Neural crest cell (in vitro differentiated cells): ENCODE measurements at regions not wholly inside any gene's neighbourhood (a gene's known extent, or its start where the extent isn't known, plus 50 kb on each side); places are given as distances from the start of the nearest gene placed in this dataset.

Experiments used
- DNase-seq: peaks from one replicate; pipeline ENCODE4 v3.0.0; 2021; ENCODE audit warnings: low read depth, mixed read lengths, low spot score
- H3K27ac Mint-ChIP-seq: one replicate; pipeline ENCODE4 v1.8.0; 2021; ENCODE audit warnings: mild to moderate bottlenecking, mixed read lengths; ENCODE audit not compliant: unreplicated experiment
- H3K27me3 Mint-ChIP-seq: 2 replicates; pipeline ENCODE4 v1.8.0; 2021; ENCODE audit warnings: low read depth, mild to moderate bottlenecking, mixed read lengths
- H3K36me3 Mint-ChIP-seq: 2 replicates; pipeline ENCODE4 v1.8.0; 2021; ENCODE audit warnings: low read depth, mild to moderate bottlenecking, mixed read lengths
- H3K4me1 Mint-ChIP-seq: 2 replicates; pipeline ENCODE4 v1.8.0; 2021; ENCODE audit warnings: mixed read lengths
- H3K4me3 Mint-ChIP-seq: one replicate; pipeline ENCODE4 v1.8.0; 2021; ENCODE audit warnings: mild to moderate bottlenecking, mixed read lengths
- H3K9me3 Mint-ChIP-seq: 2 replicates; pipeline ENCODE4 v1.8.0; 2021; ENCODE audit warnings: mixed read lengths
- TF ChIP-seq, protein P1 (sequence below): fragments of 200-600 bp; sonication (generic); conservative IDR thresholded peaks from 2 replicates; pipeline ENCODE4 v1.5.0; 2021; ENCODE audit warnings: antibody characterized with exemption, mild to moderate bottlenecking

DNA sequence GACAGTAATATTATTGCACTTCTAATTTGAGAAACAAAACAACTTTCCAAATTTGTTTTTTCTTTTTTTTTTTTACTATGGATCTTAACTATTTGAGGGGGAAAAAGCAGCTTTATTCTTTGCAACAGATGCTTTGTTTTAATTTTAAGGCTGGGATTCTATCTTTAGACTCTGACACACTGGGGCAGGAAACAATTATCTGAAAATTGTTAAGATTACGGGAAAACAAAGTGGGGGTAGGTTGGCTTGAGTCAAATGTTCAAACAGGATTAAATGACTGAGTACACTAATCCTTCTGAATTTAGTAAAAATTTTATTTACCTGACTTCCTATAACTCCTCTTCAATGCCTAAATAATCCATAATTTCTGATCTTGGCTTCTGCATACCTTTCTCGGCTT is 543.2 kb downstream of the SLITRK6 start:
- Mint-ChIP-seq H3K9me3 (peaks cover 3% of the 10 kb centered on the region), H3K27me3 (no peaks in the 10 kb centered on the region), H3K36me3 (peaks cover 3% of the 10 kb centered on the region), H3K27ac (no peak overlapping the region), H3K4me3 (no peak overlapping the region), H3K4me1 (no peaks in the 10 kb centered on the region)
- DNase-seq, result no peak
- TF ChIP-seq, protein P1, sequence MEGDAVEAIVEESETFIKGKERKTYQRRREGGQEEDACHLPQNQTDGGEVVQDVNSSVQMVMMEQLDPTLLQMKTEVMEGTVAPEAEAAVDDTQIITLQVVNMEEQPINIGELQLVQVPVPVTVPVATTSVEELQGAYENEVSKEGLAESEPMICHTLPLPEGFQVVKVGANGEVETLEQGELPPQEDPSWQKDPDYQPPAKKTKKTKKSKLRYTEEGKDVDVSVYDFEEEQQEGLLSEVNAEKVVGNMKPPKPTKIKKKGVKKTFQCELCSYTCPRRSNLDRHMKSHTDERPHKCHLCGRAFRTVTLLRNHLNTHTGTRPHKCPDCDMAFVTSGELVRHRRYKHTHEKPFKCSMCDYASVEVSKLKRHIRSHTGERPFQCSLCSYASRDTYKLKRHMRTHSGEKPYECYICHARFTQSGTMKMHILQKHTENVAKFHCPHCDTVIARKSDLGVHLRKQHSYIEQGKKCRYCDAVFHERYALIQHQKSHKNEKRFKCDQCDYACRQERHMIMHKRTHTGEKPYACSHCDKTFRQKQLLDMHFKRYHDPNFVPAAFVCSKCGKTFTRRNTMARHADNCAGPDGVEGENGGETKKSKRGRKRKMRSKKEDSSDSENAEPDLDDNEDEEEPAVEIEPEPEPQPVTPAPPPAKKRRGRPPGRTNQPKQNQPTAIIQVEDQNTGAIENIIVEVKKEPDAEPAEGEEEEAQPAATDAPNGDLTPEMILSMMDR, result no peak

DNA sequence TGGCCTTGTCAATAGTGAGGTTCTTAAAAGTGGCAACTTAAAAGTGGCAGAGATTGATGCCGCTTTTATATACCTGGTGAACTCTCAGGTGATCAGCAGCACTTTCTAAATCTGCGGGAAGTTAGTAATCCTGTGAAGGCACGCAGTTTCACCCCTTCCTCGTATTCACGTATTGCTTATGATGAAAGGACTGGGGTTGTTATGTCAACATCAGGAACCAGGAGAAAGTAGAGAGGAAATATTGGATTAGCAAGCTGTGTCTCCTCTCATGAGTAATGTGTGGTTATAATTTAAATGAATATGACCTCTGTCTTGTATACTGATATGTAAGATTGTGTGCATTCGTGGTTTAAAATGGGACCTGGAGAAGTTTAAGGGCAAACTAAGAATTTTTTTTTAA is 544.6 kb downstream of the SLITRK6 start:
- no peaks in the 10 kb centered on the region for H3K4me1 Mint-ChIP-seq
- H3K36me3 Mint-ChIP-seq, result peaks cover 3% of the 10 kb centered on the region

DNA sequence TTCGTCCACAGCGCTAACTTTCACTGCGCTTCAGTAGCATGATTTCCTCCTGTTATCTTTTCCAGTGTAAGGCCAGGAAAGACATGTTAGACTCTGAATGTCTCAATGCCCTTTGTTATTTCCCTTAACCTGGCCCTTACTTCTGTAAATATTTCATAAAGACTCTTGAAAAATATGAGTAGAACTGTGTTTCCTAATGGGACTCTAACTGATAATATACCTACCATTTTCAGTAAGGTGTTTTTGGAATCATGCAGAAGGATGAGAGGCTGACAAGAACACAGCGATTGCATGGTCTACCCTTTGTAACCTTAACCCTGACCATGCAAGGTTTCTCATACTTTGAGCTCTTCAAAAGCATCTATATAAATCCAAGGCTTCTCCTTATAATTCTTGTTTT is 550.1 kb downstream of the SLITRK6 start:
- Mint-ChIP-seq H3K36me3 (peaks cover 3% of the 10 kb centered on the region), H3K9me3 (peaks cover 3% of the 10 kb centered on the region), H3K4me3 (no peak overlapping the region), H3K4me1 (no peaks in the 10 kb centered on the region), H3K27ac (no peak overlapping the region), H3K27me3 (no peaks in the 10 kb centered on the region)
- DNase-seq, result no peak
- TF ChIP-seq, protein P1, result no peak

More for the DNA sequence above, 544.6 kb downstream of the SLITRK6 start:
- DNase-seq, result no peak
- H3K9me3 Mint-ChIP-seq, result peaks cover 3% of the 10 kb centered on the region
- H3K27ac Mint-ChIP-seq, result no peak overlapping the region
- H3K27me3 Mint-ChIP-seq, result no peaks in the 10 kb centered on the region
- no peak overlapping the region for H3K4me3 Mint-ChIP-seq
- TF ChIP-seq, protein P1, result no peak

DNA sequence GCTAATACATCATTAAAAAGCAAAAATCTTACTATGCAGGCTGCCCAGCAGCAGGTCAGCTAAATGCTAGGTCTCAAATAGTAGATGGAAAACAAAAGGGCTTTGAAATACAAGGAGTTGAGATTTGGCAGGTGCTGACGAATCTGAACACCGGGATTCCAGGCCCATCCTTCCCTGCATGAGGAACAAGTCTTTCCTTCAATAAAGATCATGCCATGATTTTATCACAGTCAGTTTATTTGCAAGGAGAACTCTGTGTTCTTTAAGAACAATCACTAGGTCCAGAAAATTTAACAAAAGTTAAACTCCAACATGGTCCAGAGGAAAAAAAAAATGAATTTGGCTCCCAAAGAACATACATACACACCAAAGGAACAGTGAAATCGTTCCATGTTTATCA is 551.4 kb downstream of the SLITRK6 start:
- DNase-seq, result no peak
- TF ChIP-seq, protein P1, result no peak
- peaks cover 3% of the 10 kb centered on the region for H3K9me3 Mint-ChIP-seq
- no peak overlapping the region for H3K27ac Mint-ChIP-seq
- H3K4me3 Mint-ChIP-seq, result no peak overlapping the region
- no peaks in the 10 kb centered on the region for H3K36me3 Mint-ChIP-seq
- no peaks in the 10 kb centered on the region for H3K4me1 Mint-ChIP-seq
- no peaks in the 10 kb centered on the region for H3K27me3 Mint-ChIP-seq

DNA sequence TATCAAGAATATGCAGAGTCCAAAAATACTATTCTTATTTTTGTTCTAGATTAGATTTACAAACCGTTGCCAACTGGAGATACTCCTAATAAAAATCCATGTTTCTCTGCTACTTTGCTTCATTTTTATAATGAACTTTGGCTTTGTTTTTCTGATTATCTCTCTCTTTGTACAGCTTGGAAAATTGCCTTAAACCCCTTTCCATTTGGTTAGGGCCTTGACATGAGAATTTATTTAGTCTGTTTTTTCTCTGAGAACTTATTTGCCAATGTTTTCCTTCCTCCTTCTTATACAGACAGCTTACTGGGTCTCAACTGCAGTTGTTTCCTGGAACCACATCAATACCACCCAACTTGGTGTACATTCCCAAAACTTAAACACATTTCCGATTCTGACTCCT is 555.4 kb downstream of the SLITRK6 start:
- H3K27ac Mint-ChIP-seq, result no peak overlapping the region
- H3K4me3 Mint-ChIP-seq, result no peak overlapping the region
- no peaks in the 10 kb centered on the region for H3K36me3 Mint-ChIP-seq
- TF ChIP-seq, protein P1, result no peak
- no peaks in the 10 kb centered on the region for H3K9me3 Mint-ChIP-seq
- no peaks in the 10 kb centered on the region for H3K4me1 Mint-ChIP-seq
- no peaks in the 10 kb centered on the region for H3K27me3 Mint-ChIP-seq
- DNase-seq, result no peak

DNA sequence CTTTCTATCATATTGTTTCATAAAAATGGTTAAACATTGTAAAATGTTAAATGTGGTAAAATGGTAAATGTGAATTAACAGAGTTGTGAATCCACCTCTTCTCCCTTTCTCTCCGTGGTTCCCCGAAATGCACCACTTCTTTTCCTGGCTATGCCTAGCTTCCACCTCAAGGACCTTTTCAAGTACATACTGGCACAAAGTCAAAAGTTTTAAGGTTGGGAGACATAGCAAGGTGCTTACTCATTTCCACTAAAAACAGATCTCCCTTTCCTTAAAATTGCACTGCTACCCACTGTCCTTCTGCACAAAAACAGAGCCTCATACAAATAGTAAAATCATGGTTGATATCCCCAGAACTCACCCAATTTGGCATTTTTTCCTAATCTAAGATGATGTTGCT is 558.2 kb downstream of the SLITRK6 start:
- H3K27me3 Mint-ChIP-seq, result no peaks in the 10 kb centered on the region
- H3K4me3 Mint-ChIP-seq, result no peak overlapping the region
- H3K27ac Mint-ChIP-seq, result no peak overlapping the region
- no peak for DNase-seq
- TF ChIP-seq, protein P1, result no peak
- no peaks in the 10 kb centered on the region for H3K9me3 Mint-ChIP-seq
- H3K36me3 Mint-ChIP-seq, result no peaks in the 10 kb centered on the region
- H3K4me1 Mint-ChIP-seq, result no peaks in the 10 kb centered on the region
